Type B pancreatic cell (in vitro differentiated cells): ENCODE measurements at regions not wholly inside any gene's neighbourhood (a gene's known extent, or its start where the extent isn't known, plus 50 kb on each side); places are given as distances from the start of the nearest gene placed in this dataset.
A peak's percentile ranks its signal among the peaks of the same experiment; 100 is the strongest.
"Not testable (repeated sequence)": the region's sequence is repeated elsewhere in the genome, so short reads cannot be mapped to it uniquely, and the experiment has no call there.

Source experiments
- DNase-seq: peaks from one replicate; pipeline ENCODE4 v3.0.0; 2021; ENCODE audit warnings: mixed read lengths; ENCODE audit not compliant: unreplicated experiment; ENCODE audit errors: extremely low spot score
- H3K27ac Mint-ChIP-seq: 2 replicates; pipeline ENCODE4 v1.8.0; 2021; ENCODE audit warnings: mild to moderate bottlenecking, mixed read lengths
- H3K27me3 Mint-ChIP-seq: 2 replicates; pipeline ENCODE4 v1.8.0; 2021; ENCODE audit warnings: mixed read lengths
- H3K36me3 Mint-ChIP-seq: 2 replicates; pipeline ENCODE4 v1.8.0; 2021; ENCODE audit warnings: mixed read lengths
- H3K4me1 Mint-ChIP-seq: one replicate; pipeline ENCODE4 v1.8.0; 2021; ENCODE audit warnings: mixed read lengths; ENCODE audit not compliant: unreplicated experiment
- H3K4me3 Mint-ChIP-seq: 2 replicates; pipeline ENCODE4 v1.8.0; 2021; ENCODE audit warnings: mild to moderate bottlenecking, mixed read lengths
- H3K9me3 Mint-ChIP-seq: 2 replicates; pipeline ENCODE4 v1.8.0; 2021; ENCODE audit warnings: mixed read lengths
- TF ChIP-seq, protein P1 (sequence below): fragments of 200-600 bp; sonication (generic); conservative IDR thresholded peaks from 2 replicates; pipeline ENCODE4 v1.5.0; 2021; ENCODE audit warnings: antibody characterized with exemption, mild to moderate bottlenecking

DNA sequence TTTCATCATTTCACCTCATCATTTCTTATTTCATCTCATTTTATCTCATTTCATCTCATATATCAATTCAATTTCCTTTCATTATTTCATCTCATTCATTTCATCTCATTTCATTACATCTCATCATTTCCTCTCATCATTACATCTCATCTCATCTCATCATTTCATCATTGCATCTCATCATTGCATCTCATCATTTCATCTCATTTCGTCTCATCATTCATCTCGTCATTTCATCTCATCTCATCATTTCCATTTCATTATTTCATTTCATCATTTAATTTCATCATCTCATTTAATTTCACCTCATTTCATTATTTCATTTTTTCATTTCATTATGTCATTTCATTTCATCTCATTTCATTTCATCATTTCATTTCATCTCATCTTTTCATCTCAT, 168.5 kb upstream of the FAM72C start:
- not testable (repeated sequence) for H3K27ac Mint-ChIP-seq, H3K4me3 Mint-ChIP-seq, H3K36me3 Mint-ChIP-seq, H3K4me1 Mint-ChIP-seq, H3K27me3 Mint-ChIP-seq, DNase-seq, H3K9me3 Mint-ChIP-seq

DNA sequence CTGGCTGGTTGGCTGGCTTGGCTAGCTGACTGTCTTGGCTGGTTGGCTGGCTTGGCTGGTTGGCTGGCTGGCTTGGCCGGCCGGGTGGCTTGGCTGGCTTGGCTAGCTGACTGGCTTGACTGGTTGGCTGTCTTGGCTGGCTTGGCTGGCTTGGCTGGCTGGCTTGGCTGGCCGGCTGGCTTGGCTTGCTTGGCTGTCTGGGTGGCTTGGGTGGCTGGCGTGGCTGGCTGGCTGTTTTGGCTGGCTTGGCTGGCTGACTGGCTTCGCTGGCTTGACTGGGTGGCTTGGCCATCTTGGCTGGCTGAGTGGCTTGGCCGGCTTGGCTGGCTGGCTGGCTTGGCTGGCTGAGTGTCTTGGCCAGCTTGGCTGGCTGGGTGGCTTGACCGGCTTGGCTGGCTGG, 133.2 kb upstream of the FAM72C start:
- not testable (repeated sequence) for H3K4me1 Mint-ChIP-seq, H3K9me3 Mint-ChIP-seq, H3K27ac Mint-ChIP-seq, H3K36me3 Mint-ChIP-seq, H3K4me3 Mint-ChIP-seq, H3K27me3 Mint-ChIP-seq
- peak; percentile 44 for DNase-seq

DNA sequence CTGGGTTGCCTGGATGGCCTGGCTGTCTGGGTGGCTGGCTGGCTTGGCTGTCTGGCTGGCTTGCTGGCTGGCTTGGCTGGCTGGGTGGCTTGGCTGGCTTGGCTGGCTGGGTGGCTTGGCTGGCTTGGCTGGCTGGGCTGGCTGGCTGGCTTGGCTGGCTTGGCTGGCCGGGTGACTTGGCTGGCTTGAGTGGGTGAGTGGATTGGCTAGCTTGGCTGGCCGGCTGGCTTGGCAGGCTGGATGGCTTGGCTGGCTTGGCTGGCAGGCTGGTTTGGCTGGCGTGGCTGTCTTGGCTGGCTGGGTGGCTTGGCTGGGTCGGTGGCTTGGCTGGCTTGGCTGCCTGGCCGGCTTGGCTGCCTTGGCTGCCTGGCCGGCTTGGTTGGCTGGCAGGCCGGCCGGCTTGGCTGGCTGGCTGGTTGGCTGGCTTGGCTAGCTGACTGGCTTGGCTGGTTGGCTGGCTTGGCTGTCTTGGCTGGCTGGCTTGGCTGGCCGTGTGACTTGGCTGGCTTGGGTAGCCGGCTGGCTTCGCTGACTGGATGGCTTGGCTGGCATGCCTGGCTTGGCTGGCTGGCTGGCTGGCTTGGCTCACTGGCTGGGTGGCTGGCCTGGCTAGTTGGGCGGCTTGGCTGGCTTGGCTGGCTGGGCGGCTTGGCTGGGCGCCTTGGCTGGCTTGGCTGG, 132.4 kb upstream of the FAM72C start:
- not testable (repeated sequence) for H3K9me3 Mint-ChIP-seq, H3K27ac Mint-ChIP-seq, H3K27me3 Mint-ChIP-seq, H3K4me3 Mint-ChIP-seq, H3K4me1 Mint-ChIP-seq, H3K36me3 Mint-ChIP-seq
- DNase-seq = peak; percentile 98

DNA sequence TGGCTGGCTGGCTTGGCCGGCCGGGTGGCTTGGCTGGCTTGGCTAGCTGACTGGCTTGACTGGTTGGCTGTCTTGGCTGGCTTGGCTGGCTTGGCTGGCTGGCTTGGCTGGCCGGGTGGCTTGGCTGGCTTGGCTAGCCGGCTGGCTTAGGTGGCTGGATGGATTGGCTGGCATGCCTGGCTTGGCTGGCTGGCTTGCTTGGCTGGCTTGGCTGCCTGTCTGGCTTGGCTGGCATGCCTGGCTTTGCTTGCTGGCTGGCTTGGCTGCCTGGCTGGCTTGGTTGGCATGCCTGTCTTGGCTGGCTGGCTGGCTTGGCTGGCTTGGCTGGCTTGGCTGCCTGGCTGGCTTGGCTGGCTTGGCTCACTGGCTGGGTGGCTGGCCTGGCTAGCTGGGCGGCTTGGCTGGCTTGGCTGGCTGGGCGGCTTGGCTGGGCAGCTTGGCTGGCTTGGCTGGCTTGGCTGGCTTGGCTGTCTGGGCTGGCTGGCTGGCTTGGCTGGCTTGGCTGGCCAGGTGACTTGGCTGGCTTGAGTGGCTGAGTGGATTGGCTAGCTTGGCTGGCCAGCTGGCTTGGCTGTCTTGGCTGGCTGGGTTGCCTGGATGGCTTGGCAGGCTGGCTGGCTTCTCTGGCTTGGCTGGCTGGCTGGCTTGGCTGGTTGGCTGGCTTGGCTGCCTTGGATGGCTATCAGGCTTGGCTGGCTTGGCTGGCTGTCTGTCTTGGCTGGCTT, 131.5 kb upstream of the FAM72C start:
- H3K9me3 Mint-ChIP-seq, H3K27ac Mint-ChIP-seq, H3K4me1 Mint-ChIP-seq, H3K27me3 Mint-ChIP-seq, H3K36me3 Mint-ChIP-seq, H3K4me3 Mint-ChIP-seq: not testable (repeated sequence)
- DNase-seq = peak; percentile 98

DNA sequence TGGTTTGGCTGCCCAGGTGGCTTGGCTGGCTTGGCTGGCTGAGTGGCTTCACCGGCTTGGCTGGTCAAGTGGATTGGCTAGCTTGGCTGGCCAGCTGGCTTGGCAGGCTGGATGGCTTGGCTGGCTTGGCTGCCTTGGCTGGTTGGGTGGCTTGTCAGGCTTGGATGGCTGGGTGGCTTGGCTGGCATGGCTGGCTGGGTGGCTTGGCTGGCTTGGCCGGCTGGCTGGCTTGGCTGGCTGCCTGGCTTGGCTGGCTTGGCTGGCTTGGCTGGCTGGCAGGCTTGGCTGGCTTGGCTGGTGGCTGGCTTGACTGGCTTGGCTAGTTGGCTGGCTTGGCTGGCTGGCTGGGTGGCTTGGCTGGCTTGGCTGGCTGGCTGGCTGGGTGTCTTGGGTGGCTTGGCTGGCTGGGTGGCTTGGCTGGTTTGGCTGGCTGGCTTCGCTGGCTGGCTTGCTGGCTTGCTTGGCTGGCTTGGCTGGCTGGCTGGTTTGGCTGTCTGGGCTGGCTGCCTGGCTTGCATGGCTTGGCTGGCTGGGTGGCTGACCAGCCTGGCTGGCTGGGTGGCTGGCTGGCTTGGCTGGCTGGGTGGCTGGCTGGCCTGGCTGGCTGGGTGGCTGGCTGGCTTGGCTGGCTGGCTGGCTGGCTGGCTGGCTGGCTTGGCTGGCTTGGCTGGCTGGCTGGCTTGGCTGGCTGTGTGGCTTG, 130.4 kb upstream of the FAM72C start:
- not testable (repeated sequence) for H3K4me1 Mint-ChIP-seq, H3K27me3 Mint-ChIP-seq, H3K9me3 Mint-ChIP-seq, H3K4me3 Mint-ChIP-seq, H3K36me3 Mint-ChIP-seq, H3K27ac Mint-ChIP-seq
- DNase-seq = peak; percentile 80

DNA sequence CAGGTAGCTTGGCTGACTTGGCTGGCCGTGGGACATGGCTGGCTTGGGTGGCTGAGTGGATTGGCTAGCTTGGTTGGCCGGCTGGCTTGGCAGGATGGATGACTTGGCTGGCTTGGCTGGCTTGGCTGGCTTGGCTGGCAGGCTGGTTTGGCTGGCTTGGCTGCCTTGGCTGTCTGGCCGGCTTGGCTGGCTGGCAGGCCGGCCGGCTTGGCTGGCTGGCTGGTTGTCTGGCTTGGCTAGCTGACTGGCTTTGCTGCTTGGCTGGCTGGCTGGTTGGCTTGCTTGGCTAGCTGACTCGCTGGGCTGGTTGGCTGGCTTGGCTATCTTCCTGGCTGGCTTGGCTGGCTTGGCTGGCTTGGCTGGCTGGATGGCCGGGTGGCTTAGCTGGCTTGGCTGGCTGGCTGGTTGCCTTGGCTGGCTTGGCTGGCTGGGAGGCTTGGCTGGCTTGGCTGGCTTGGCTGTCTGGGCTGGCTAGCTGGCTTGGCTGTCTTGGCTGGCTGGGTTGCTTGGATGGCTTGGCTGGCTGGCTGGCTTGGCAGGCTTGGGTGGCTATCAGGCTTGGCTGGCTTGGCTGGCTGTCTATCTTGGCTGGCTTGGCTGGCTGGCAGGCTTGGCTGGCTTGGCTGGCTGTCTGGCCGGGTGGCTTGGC, 129.7 kb upstream of the FAM72C start:
- no peaks in the 10 kb centered on the region for H3K9me3 Mint-ChIP-seq
- peak; percentile 79 for DNase-seq
- no peak overlapping the region for H3K27ac Mint-ChIP-seq
- H3K36me3 Mint-ChIP-seq = no peaks in the 10 kb centered on the region
- TF ChIP-seq, protein P1, sequence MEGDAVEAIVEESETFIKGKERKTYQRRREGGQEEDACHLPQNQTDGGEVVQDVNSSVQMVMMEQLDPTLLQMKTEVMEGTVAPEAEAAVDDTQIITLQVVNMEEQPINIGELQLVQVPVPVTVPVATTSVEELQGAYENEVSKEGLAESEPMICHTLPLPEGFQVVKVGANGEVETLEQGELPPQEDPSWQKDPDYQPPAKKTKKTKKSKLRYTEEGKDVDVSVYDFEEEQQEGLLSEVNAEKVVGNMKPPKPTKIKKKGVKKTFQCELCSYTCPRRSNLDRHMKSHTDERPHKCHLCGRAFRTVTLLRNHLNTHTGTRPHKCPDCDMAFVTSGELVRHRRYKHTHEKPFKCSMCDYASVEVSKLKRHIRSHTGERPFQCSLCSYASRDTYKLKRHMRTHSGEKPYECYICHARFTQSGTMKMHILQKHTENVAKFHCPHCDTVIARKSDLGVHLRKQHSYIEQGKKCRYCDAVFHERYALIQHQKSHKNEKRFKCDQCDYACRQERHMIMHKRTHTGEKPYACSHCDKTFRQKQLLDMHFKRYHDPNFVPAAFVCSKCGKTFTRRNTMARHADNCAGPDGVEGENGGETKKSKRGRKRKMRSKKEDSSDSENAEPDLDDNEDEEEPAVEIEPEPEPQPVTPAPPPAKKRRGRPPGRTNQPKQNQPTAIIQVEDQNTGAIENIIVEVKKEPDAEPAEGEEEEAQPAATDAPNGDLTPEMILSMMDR = no peak
- no peaks in the 10 kb centered on the region for H3K27me3 Mint-ChIP-seq
- H3K4me1 Mint-ChIP-seq = no peaks in the 10 kb centered on the region
- H3K4me3 Mint-ChIP-seq = no peak overlapping the region

DNA sequence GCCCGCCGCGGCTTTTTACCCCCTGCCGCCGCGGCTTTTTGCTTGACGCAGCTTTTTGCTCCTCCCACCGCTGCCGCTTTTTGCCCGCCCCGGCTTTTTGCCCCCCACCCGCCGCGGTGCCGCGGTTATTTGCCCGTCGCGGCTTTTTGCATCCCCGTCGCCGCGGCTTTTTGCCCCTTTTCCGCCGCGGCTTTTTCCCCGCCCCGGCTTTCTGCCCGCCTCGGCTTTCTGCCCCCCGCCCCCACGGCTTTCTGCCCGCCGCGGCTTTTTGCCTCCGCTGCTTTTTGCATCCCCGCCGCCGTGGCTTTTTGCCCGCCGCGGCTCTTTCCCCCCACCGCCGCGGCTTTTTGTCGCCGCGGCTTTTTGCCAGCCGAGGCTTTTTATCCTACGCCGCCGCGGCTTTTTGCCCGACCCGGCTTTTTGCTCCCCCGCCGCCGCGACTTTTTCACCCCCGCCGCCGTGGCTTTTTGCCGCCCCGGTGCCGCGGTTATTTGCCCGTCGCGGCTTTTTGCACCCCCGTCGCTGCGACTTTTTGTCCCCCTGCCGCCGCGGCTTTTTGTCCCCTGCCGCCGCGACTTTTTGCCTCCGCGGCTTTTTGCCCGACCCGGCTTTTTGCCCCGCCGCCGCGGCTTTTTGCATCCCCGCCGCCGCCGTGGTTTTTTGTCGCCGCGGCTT, 105.5 kb upstream of the FAM72C start:
- H3K27ac Mint-ChIP-seq, H3K36me3 Mint-ChIP-seq, H3K27me3 Mint-ChIP-seq, H3K4me1 Mint-ChIP-seq, H3K9me3 Mint-ChIP-seq: not testable (repeated sequence)
- peak overlapping the region; percentile 74 for H3K4me3 Mint-ChIP-seq
- peak; percentile 73 for DNase-seq

DNA sequence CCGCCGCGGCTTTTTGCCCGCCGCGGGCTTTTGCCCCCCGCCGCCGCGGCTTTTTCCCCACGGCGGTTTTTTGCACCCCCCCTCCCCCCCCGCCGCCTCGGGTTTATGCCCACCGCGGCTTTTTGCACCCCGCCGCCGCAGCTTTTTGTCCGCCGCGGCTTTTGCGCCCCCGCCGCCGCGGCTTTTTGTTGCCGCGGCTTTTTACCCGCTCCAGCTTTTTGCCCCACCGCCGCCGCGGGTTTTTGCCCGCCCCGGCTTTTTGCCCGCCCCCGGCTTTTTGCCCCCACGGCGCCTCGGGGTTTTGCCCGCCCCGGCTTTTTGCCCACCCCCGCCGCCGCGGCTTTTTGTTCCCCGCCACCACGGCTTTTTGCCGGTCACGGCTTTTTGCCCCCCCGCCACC, 104.9 kb upstream of the FAM72C start:
- peak; percentile 62 for DNase-seq
- H3K27me3 Mint-ChIP-seq, H3K36me3 Mint-ChIP-seq, H3K4me3 Mint-ChIP-seq, H3K4me1 Mint-ChIP-seq, H3K27ac Mint-ChIP-seq, H3K9me3 Mint-ChIP-seq: not testable (repeated sequence)

DNA sequence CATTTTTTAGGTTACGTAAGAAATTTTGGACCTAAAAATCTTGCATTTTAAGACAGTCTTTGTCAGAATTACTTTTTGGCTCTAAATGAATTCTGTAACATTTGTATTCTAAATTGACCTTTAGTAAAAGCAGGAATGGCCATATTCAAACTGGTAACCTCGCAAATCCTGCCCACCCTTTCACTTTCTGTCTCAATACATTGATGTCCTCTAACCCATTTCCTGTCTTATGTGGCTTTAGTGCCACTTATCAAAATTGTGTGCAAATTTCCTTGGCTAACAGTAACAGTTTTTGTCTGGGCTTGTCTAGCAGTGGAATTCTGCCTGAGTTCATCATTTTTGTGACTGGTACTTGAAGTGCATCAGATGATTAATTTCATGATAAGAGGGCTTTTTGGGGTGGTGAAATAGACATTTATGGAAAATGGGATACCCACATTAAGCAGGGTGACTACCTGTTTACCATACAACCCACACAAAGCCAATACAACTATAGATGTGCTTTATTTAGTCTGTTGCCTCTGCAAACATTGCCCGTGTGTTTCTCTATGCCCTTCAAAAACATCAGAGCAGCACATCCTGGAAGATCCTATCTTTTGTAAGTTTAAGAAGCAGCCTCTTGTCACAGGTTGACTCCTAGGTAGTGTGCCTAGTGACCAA, 98.7 kb upstream of the FAM72C start:
- not testable (repeated sequence) for H3K4me1 Mint-ChIP-seq, H3K36me3 Mint-ChIP-seq, H3K27ac Mint-ChIP-seq, H3K27me3 Mint-ChIP-seq, H3K4me3 Mint-ChIP-seq, DNase-seq, H3K9me3 Mint-ChIP-seq

DNA sequence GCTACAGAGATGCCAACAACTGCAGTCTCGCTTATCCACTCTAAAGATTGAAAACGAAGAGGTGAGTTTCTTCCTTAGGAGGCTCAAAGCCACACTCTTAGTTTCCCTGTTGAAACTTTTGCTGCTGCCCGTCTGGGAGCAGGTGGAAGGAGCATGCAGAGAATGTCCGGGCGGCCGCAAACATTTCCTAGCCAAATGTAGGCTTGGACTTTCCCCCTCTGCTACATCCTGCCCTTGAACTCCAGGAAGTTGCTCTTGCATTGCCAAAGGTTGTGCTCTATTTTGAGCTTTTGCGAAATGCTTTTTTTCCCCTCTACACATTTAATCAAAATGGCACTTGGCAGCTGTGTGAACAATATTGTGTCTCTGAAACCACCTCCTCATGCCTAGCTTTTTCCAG, 95.3 kb upstream of the FAM72C start:
- H3K4me1 Mint-ChIP-seq, DNase-seq, H3K9me3 Mint-ChIP-seq, H3K36me3 Mint-ChIP-seq, H3K4me3 Mint-ChIP-seq, H3K27me3 Mint-ChIP-seq, H3K27ac Mint-ChIP-seq: not testable (repeated sequence)

DNA sequence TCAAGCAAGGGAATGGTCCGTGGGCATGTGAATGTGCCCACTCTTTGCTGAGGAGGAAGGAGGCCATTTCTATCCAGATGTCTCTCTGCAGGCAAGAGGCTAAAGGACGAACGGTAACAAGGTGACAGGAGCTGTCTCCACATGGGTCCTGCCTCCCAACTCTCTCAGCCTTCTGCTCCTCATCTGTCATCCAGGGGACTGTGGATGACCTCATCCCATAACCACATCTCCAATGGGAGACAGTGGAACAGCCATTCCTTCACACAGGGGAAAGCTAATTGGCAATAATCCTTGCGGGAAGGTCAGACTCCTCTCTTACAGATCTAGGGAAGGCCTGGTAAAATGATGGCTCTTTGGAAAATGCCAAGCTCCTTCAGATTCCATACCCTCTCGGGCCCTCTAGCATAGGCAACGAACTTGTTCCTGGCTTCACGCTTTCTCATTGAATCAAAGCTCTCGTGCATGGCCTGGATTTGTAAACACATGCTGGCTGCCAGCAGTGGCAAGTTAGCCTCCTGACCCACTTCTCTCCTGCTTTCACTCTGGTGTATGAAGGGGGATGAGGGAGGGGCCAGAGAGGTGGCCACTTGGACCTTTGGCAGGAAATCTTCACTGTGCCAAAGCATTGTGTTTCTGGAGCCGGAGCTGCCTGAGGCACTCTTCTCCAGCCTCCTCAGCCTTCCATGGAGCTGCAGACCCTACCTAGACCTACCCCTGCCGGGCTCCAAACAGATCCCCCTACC, 94.5 kb upstream of the FAM72C start:
- H3K36me3 Mint-ChIP-seq, H3K27me3 Mint-ChIP-seq, H3K9me3 Mint-ChIP-seq, H3K4me3 Mint-ChIP-seq, H3K4me1 Mint-ChIP-seq, H3K27ac Mint-ChIP-seq, DNase-seq: not testable (repeated sequence)
